ENCODE measurements at regions not wholly inside any gene's neighbourhood (a gene's known extent, or its start where the extent isn't known, plus 50 kb on each side); places are given as distances from the start of the nearest gene placed in this dataset.
"Not testable (repeated sequence)": the region's sequence is repeated elsewhere in the genome, so short reads cannot be mapped to it uniquely, and the experiment has no call there.

DNA sequence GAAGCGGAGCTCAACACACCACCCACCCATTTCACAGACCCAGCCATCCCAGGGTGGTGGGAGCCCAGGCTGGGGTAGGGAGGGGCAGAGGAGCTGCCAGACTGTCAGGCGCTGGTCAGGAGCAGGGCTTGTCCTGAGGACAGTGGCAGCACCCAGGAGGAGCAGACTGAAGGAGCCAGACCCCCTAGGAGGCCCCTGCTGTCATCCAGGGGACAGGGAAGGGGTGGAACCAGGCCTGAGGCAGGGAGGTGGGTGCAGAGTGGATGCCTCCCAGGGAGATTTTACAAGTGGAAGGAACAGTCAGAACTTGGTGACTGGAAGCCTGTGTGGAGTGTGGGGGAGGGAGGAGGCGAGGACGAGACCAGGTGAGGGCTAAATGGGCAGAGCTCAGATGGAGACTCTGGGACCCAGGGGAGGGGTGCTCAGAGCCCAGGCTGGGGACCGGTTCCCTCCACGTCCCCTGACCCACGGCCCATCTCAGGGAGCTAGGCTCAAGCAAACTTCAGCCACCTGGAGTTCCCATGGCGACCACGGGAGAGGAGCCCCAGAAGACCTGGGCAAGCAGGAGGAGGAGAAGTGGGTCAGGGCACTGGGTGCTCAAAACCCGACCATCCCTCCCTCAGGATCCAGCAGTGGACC lies 215.4 kb downstream of the TBC1D2B start:
- not testable (repeated sequence) for DNase-seq

DNA sequence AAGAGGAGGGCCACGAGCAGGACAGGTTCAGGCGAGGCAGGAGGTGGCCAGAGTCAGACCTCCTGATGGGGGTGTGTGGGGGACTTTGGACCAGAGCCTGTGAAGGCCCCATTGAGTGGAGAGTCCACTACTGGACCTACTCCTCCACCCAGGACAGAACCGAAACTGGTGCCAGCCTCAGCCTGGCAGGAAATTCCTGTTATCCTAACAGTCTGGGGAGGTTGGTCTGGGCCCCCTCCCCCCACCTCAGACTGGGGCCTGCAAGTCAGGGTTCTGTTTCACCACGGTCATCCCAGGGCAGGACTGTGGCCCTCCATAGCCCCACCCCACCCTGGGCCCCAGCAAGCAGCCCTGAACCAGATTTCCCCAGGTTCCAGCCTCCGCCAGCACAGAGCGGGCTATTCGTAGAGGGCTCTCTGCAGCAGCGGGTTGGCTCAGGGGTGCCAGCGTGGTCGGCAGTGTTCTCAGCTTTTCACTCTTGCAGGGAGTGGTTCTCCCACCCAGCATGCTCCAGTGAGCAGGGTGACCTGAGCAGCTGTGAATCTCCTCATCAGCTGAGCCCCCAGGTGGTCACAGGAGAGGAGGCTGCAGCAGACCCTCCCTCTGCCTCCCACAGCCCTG lies 217.3 kb downstream of the TBC1D2B start:
- no peak for DNase-seq

DNA sequence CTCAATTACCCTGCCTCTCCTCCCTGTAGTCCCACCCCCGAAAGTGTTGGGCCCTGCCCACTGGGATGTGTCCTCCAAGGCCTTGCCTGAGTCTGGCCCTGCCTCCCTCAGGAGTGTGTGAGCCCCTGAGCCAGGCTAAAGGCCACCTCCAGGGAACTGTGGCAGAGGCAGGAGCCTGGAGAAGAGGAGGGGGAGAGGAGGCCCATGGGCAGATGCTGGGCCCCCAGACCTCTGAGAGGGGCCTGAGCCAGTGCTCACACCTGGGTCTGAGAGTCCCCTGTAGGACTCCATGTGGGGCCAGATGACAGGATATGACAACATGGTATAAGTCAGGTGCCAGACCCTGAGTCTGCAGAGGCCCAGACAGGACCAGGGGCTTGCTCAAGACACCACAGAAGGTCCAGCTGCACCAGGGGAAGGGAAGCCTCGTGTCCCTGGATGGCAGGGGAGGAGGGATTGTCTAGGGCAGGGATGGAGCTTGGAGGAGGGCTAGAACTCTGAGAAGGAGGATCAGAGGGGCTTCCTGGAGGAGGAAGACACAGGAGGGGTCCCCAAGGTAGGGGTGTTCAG lies 217.9 kb downstream of the TBC1D2B start:
- DNase-seq = no peak

DNA sequence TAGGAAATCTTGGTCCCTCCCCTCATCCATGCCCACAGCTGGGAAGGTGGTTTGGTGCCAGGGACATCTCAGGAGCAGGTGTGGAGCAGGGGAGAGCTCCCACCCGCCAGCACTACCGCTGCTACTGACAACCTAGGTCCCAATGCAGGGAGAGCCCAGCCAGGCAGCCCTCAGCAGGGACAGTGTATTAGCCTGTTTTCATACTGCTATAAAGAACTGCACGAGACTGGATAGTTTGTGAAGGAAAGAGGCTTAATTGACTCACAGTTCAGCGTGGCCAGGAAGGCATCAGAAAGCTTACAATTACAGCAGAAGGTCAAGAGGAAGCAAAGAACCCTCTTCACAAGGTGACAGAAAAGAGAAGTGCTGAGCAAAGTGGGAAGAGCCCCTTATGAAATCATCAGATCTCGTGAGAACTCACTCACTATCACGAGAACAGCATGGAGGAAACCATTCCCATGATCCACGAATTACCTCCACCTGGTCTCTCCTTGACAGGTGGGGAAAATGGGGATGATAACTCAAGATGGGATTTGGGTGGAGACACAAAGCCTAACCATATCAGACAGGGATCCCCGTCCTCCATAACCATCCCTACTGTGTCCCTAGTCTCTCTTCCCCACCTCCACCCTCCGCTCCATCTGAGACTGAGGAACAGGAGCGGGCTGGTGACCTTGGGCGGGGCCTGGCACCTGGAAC lies 218.6 kb downstream of the TBC1D2B start:
- peak in 1 of 3 experiments; percentile 41 for DNase-seq

DNA sequence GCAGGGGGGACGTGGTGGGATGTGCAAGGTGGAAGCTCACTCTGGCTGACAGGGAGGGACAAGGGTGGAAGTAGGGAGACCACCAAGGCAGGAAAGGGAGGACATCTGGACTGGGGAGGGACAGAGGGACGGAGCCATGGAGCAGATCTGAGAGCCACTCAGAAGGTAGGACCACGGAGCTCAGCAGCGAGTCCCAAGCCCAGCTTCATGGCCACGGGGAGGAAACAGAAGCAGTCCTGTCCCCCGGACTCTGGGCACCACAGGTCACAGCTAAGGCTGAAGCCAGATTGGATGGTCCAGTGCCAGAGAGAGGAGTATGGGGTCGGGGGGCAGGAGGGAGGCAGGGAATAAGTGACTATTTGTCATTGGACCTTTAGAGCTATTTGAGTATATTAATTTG lies 220.1 kb downstream of the TBC1D2B start:
- DNase-seq = no peak

DNA sequence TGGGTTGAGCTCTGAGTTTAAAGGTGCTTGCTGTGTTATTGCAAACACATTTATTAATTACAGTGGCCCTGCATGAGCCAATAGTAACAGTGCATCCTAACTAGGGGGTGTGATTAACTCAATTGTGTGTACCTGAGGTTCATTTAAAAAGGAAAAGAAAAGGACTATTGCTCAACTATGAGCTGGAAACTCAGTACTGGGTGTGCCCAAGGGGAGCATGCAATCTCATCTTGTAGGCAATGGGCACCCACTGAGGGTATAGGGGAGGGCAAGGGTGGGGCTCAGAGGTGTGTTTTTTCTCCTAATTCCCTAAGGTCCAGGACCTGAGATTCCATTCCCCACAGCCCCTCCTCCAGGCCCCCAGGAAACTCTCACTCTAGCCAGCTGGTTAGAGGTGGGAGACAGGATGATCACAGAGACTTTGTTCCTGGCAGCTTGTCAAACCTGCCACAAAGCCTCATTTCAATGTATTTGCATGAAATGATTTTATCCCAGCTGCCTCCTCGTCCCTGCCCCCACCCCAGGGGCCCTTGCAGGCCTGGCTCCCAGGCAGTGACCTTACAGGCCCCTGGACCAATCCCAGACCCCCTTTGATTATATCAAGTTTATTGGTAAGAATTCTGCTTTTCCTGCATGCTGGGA lies 220.7 kb downstream of the TBC1D2B start:
- DNase-seq = no peak

DNA sequence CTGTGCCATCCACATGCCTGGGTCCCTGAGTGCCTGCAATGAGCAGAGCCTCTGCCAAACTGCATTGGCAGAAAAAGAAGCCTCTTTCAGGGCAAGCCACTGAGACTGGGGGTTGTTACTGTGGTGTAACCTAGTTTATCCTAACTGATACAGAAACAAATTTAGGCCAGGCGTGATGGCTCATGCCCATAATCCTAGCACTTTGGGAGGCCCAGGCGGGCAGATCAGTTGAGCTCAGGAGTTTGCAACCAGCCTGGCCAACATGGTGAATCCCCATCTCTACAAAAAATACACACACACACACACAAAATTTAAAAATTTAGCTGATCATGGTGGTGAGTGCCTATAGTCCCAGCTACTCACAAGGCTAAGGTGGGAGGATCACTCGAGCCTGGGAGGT lies 221.6 kb downstream of the TBC1D2B start:
- no peak for DNase-seq

DNA sequence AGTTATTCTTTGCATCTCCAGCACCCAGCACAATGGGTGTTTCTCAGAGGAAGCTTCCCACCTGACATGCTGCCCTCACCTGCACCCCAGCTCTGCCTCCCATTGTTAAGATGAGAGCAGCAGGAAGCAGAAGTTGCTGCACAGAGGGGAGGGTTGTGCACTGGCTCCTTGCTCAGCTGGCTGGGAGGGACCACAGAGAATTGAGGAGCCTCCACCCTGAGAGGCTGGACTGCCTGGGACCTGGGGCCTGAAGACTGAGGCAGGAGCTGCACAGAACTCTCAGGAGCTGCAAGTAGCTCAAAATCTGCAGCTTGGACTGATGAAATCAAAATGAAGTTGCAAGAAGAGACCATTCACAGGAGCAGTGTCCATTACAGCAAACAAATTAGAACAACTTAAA lies 222.3 kb upstream of the LINGO1 start:
- no peak for DNase-seq

DNA sequence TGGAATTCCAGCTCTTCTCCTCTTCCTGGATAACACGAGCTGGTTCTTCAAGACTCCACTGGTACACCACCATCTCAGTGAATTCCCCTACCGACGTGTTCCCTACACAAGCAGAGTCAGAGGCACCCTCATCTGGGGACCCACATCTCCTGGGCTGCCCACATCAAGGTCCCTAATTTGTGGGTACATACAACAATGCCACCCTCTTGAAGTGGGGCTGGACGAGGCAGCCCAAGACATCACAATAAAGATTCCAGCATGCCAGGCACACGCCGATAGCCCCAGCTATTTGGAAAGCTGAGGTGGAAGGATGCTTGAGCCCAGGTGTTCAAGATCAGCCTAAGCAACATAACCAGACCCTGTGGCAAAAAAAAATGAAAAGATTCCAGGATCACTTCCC lies 221.2 kb upstream of the LINGO1 start:
- no peak for DNase-seq

DNA sequence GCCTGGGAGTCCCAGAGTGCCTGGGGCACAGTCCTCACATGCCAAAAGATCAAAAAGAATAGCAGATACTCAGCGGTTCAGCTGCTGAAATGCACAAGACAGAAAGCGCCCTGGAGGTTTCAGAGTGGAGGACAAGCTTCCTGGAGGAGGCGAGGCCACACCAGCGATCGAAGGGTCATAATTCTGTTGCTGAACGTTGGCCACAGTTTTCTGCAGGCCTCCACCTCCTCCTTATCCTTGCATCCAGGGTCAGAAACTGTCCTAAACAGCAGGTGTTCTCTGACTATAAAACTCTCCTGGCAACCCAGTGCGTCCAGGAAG lies 220.3 kb upstream of the LINGO1 start:
- no peak for DNase-seq

DNA sequence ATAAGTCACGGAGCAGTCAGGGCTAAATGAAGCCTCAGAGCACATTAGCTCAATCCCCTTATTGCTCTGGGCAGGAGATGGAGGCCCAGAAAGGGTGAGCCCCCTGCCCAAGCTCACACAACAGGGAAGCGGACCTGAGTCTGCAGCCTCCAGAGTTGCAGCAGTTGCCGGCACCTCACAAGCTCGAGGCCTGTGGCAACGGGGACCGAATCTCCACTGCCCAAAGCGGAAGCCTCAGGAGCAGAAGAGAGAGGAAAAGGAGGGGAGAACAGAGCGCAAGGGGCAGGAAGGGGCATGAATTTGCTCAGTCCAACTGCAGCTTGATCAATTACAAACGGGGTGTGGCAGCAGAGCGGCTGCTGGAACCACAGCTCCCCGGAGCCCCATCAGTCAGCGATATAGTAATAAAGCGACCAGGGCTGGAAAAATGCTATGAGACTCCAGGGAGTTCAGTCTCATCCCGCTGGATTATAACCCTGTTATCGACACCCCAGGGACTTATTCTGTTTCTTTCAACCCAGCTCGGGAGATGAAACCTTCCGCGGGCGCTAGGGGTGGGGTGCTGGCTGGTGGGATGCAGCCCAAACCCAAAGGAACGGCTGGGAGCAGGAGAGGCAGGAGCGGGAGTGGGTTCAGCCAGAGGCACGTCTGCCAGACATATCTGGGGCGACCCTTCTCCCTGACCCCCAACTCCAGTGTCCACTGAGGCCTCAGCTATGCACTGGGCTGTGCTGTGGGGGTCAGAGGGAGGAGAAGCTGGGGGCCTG lies 219.7 kb upstream of the LINGO1 start:
- DNase-seq = no peak

DNA sequence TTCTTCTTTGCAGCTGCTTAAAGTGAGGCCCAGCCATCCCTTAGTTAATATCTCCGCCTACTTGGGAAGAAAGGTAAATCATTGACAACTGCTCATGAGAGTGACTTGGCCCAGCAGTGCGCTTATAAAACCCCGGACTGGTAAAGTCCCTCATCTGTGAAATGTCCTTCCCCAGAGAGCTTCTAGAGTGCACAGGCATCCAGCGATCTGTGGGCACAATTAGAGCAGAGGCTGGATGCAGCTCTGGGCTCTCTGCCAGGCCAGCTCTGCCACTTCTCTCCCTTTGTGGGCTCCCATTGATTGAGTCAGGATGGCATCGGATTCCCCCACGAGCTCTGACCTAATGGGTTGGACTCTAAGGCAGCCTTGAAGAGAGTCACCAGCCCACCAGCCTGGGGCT lies 219.0 kb upstream of the LINGO1 start:
- DNase-seq = peak in 2 of 3 experiments; percentile 40 to 53

DNA sequence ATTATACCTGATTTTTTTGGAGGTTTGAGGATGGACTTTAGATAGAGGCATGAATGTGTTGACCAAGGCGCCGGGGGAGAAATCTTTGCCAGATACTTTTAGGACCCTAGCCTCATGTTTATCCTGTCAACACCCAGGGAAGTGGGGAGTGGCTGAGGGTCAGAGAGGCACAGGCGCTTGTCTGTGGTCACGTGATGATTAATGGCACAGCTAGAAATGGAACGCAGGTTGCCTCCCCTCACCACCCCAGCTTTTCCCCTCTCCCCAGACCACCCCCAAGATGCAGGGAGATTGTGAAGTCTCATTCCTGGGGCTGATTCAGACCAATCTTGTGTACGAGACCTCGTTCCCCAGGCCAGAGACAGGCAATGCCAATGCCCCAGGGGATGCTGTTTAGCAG lies 218.4 kb upstream of the LINGO1 start:
- DNase-seq = no peak

DNA sequence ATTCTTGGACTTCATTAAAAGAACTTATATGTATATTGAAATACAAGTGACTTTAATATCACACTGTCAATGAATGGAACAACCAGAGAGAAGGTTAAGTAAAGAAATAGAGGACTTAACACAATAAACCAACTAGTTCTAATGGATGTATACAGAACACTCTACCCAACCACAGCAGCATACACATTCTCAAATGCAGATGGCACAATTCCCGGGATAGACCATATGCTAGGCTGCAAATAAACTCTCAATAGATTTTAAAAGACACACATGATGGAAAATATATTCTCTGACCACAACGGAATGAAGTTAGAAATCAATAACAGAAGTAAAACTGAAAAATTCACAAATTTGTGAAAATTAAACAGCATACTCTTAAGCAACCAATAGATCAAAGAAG lies 214.3 kb upstream of the LINGO1 start:
- no peak for DNase-seq

DNA sequence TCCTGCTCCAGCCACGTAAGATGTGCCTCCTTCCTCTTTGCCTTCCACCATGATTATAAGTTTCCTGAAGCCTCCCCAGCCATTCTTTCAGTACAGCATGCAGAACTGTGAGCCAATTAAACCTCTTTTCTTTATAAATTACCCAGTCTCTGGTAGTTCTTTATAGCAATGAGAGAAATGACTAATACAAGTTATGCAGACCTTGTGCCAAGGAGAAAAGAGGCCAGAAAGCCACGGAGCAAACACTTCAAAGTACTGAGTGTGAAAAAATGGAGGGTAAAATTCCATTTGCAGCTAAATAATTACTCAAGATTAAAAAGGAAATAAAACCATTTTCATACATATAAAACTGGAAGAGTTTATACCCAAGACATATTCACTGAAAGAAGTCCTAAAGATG lies 213.6 kb upstream of the LINGO1 start:
- DNase-seq = no peak

DNA sequence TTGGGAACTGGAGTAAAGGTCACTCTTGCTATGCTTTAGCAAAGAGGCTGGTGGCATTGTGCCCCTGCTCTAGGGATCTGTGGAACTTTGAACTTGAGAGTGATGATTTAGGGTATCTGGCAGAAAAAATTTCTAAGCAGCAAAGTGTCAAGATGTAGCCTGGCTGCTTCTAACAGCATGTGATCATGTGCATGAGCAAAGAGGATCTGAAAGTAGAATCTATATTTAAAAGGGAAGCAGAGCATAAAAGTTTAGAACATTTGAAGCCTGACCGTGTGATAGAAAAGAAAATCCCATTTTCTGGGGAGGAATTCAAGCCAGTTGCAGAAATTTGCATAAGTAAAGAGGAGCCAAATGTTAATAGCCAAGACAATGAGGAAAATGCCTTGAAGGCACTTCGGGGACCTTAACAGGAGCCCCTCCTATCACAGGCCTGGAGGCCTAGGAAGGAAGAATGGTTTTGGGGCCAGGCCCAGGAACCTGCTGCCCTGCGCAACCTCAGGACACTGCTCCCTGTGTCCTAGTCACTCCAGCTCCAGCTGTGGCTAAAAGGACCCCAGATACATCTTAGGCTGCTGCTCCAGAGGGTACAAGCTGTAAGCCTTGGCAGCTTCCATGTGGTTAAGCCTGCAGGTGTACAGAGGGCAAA lies 212.2 kb upstream of the LINGO1 start:
- no peak for DNase-seq

DNA sequence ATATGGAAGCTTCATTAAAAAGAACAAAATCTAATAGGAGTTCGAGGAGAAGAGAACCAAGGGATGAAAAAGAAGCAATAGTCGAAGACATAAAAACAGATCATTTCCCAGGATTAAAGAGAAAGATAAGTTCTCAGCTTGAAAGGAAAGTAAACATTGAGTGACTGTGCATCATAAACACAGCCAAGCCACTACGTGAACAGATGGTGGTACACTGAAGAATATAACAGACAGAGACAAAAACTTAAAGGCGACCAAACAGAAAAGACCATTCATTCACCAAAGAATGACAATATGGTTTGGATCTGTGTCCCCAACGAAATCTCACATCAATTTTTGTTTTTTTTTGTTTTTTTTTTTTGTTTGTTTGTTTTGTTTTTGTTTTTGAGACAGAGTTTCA lies 210.8 kb upstream of the LINGO1 start:
- no peak for DNase-seq

DNA sequence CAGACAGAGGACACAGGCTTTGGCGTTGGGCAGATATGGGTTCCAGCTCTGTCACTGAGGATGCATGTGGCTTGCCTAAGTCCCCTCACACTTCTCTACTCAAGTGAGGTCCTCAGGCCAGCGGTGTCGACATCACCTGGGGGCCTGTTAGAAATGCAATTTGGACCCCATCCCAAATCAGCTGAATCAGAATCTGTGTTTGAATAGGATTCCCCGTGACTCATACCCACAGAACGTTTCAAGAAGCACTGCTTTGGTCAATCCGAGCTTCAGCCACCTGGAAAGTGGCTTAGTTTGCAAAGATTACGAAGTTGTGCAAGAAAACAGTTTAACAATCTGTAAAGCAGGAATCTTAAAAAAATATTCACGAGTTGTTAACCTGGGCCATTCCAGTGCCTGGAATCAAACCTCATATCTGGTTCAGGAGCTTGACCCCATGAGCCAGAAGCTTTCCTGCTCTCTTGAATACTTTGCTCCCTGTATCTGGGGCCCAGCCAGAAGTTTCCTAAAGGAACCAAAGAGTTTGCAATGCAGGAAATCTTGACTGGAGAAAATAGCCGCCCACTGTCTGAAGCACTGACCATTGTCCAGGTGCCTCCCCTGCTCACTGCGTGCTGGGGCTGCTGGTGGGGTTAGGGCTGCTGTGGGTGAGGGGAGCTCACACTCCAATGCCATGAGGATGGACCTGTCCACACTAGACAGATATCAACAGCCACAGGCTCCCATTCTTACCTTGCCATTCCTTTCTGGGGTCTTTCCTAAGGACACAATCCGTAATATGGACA lies 208.5 kb upstream of the LINGO1 start:
- DNase-seq = no peak

DNA sequence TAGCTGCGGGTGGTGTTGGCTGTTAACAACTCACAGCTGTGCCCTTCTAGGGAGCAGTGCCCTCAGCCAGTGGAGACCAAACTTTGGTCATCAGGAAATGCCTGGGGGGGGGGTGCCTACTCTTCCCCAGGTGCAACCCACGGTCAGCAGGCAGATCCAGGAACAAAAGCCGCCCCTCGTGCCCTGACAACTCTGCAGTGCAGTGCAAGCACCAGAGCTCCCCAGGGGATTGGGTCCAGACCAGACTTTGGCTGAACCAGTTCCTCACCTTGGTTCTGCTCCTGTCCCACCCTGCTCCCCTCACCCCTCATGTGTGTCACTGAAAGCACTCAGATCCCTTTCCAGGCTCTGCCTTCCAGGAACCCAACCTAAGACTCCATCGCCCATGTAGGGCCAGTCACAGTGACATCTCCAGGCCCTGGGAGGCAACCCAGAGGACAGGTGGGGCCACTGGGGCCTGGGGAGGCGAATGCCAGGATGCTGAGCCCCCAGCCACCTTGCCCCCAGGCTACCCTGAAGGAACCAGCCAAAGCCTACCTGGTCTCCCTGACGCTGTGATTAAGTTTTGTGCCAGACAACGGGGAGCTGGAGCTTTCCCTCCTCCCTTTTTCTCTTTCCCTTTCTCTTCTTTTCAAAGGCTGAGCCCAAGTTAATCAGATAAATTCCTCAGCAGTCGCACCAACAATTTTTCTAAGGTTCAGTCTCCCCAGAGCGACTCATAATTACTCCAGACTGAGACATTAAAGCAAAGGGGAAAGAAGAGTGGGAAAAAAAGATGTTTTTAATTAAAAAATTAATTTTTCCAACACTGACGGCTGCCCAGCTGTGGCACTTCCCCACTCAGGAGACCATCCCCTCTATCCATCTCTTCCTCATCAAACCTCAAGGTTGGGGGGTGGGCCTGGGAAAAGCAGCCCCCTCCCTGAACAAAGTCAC lies 207.5 kb upstream of the LINGO1 start:
- no peak for DNase-seq

DNA sequence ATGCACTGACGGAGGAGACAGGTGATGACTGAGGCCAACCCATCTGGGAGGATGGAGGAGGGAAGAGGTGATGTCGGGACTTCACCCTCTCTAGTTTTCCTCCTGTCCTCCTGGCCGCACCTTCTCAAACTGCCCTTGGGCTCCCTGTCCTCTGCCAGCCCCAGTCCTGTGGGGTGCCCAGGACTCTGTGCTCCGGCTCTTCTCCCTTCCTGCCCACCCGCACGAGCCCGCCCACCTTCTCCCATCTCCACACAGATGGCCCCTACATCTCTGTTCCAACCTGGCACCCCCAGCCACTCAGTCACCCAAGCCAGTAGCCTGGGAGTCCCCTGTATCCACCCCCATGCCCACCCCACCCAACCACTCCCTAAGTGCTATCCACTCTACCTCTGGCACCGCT lies 206.7 kb upstream of the LINGO1 start:
- no peak for DNase-seq

DNA sequence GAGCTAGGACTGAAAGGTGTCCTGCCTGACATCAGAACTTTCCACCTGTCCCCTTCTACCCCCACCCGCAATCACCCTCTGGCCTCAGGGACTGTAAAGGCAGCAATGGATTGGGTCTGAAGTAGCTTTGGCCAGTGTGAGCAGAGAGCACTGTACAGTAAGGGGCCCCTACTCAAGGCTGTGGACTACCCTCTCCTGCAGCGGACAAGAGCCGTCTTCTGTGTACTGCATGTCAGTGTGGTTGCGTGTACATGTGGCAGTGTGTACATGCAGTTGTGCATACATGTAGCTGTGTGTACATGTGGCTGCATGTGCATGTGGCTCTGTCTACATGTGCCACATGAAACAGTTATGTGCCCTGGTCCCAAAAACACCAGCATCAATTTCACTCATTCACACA lies 205.9 kb upstream of the LINGO1 start:
- DNase-seq = no peak
